Muscle layer of duodenum (tissue), 2 donors: ENCODE measurements at regions not wholly inside any gene's neighbourhood (a gene's known extent, or its start where the extent isn't known, plus 50 kb on each side); places are given as distances from the start of the nearest gene placed in this dataset.
"Not testable (repeated sequence)": the region's sequence is repeated elsewhere in the genome, so short reads cannot be mapped to it uniquely, and the experiment has no call there.

Experiments
- H3K27ac ChIP-seq: one replicate; pipeline ENCODE4 v1.7.0; 2013; ENCODE audit warnings: mild to moderate bottlenecking, low read length
- H3K27me3 ChIP-seq: one replicate; pipeline ENCODE4 v1.7.0; 2013; ENCODE audit warnings: low read depth, mild to moderate bottlenecking, control low read depth, low read length
- H3K36me3 ChIP-seq, 2 donors: one replicate each; pipeline ENCODE4 v1.7.0; 2013; ENCODE audit warnings: low read length in 2 of 2, control low read depth in 1 of 2, mild to moderate bottlenecking in 1 of 2; ENCODE audit not compliant: insufficient read depth in 2 of 2, control insufficient read depth in 1 of 2
- H3K4me1 ChIP-seq, 2 donors: one replicate each; pipeline ENCODE4 v1.7.0; 2013; ENCODE audit warnings: low read length in 2 of 2, mild to moderate bottlenecking in 2 of 2, control low read depth in 1 of 2, moderate library complexity in 1 of 2; ENCODE audit not compliant: insufficient read depth in 2 of 2, control insufficient read depth in 1 of 2
- H3K4me3 ChIP-seq, 2 donors: one replicate each; pipeline ENCODE4 v1.7.0; 2013; ENCODE audit warnings: low read length in 2 of 2, low read depth in 1 of 2, mild to moderate bottlenecking in 1 of 2
- H3K9me3 ChIP-seq, 2 donors: one replicate each; pipeline ENCODE4 v1.7.0; 2013; ENCODE audit warnings: low read length in 2 of 2, control low read depth in 1 of 2, mild to moderate bottlenecking in 1 of 2; ENCODE audit not compliant: control insufficient read depth in 1 of 2
- donor health status: healthy.

GRCh38 chr2:107697385-107697784, 129.3 kb upstream of the RGPD4 start:
- no peak overlapping the region for H3K27ac ChIP-seq
- no peaks in the 10 kb centered on the region for H3K9me3 ChIP-seq
- H3K4me1 ChIP-seq = no peaks in the 10 kb centered on the region
- no peak overlapping the region for H3K4me3 ChIP-seq
- no peaks in the 10 kb centered on the region for H3K36me3 ChIP-seq
- no peaks in the 10 kb centered on the region for H3K27me3 ChIP-seq

- Histone ChIP-seq H3K27me3 (no peaks in the 10 kb centered on the region), H3K4me3 (no peak overlapping the region), H3K9me3 (no peaks in the 10 kb centered on the region), H3K4me1 (no peaks in the 10 kb centered on the region), H3K36me3 (no peaks in the 10 kb centered on the region), H3K27ac (no peak overlapping the region)
Measured at GRCh38 chr2:107698861-107699260, 127.8 kb upstream of the RGPD4 start.

- Histone ChIP-seq H3K27ac (no peak overlapping the region), H3K27me3 (no peaks in the 10 kb centered on the region), H3K36me3 (no peaks in the 10 kb centered on the region), H3K9me3 (no peaks in the 10 kb centered on the region), H3K4me3 (no peak overlapping the region), H3K4me1 (no peaks in the 10 kb centered on the region)
Measured at GRCh38 chr2:107700073-107700472, 126.6 kb upstream of the RGPD4 start.

- no peaks in the 10 kb centered on the region for H3K36me3 ChIP-seq
- no peaks in the 10 kb centered on the region for H3K27me3 ChIP-seq
- no peak overlapping the region for H3K4me3 ChIP-seq
- no peaks in the 10 kb centered on the region for H3K4me1 ChIP-seq
- no peaks in the 10 kb centered on the region for H3K9me3 ChIP-seq
- H3K27ac ChIP-seq = no peak overlapping the region
Measured at GRCh38 chr2:107711941-107712340, 114.8 kb upstream of the RGPD4 start.

- Histone ChIP-seq H3K4me3 (peak overlapping the region; percentile 44 to 46), H3K36me3 (no peaks in the 10 kb centered on the region), H3K9me3 (no peaks in the 10 kb centered on the region), H3K27ac (no peak overlapping the region), H3K27me3 (no peaks in the 10 kb centered on the region), H3K4me1 (no peaks in the 10 kb centered on the region)
Measured at GRCh38 chr2:107712857-107713256, 113.8 kb upstream of the RGPD4 start.

- Histone ChIP-seq H3K9me3 (no peaks in the 10 kb centered on the region), H3K27ac (no peak overlapping the region), H3K36me3 (no peaks in the 10 kb centered on the region), H3K27me3 (no peaks in the 10 kb centered on the region), H3K4me3 (no peak overlapping the region), H3K4me1 (no peaks in the 10 kb centered on the region)
Measured at GRCh38 chr2:107717661-107718060, 109.0 kb upstream of the RGPD4 start.

GRCh38 chr2:107719141-107719540, 107.6 kb upstream of the RGPD4 start:
- Histone ChIP-seq H3K4me3 (no peak overlapping the region), H3K27ac (no peak overlapping the region), H3K4me1 (no peaks in the 10 kb centered on the region), H3K27me3 (no peaks in the 10 kb centered on the region), H3K36me3 (no peaks in the 10 kb centered on the region), H3K9me3 (no peaks in the 10 kb centered on the region)

- no peak overlapping the region for H3K4me3 ChIP-seq
- no peaks in the 10 kb centered on the region for H3K36me3 ChIP-seq
- H3K27ac ChIP-seq = no peak overlapping the region
- H3K4me1 ChIP-seq = no peaks in the 10 kb centered on the region
- H3K27me3 ChIP-seq = no peaks in the 10 kb centered on the region
- H3K9me3 ChIP-seq = no peaks in the 10 kb centered on the region
Measured at GRCh38 chr2:107719836-107720235, 106.9 kb upstream of the RGPD4 start.

GRCh38 chr2:107721178-107721577, 105.5 kb upstream of the RGPD4 start:
- no peaks in the 10 kb centered on the region for H3K9me3 ChIP-seq
- no peak overlapping the region for H3K27ac ChIP-seq
- no peaks in the 10 kb centered on the region for H3K27me3 ChIP-seq
- H3K4me3 ChIP-seq = no peak overlapping the region
- H3K4me1 ChIP-seq = no peaks in the 10 kb centered on the region
- H3K36me3 ChIP-seq = no peaks in the 10 kb centered on the region

- Histone ChIP-seq H3K27ac (no peak overlapping the region), H3K36me3 (no peaks in the 10 kb centered on the region), H3K4me1 (no peaks in the 10 kb centered on the region)
Measured at GRCh38 chr2:107721586-107721985, 105.1 kb upstream of the RGPD4 start.

GRCh38 chr2:107725824-107726223, 100.9 kb upstream of the RGPD4 start:
- not testable (repeated sequence) for H3K36me3 ChIP-seq, H3K27me3 ChIP-seq, H3K4me1 ChIP-seq, H3K4me3 ChIP-seq, H3K9me3 ChIP-seq, H3K27ac ChIP-seq

More at GRCh38 chr2:107721586-107721985, 105.1 kb upstream of the RGPD4 start:
- Histone ChIP-seq H3K4me3 (no peak overlapping the region), H3K27me3 (no peaks in the 10 kb centered on the region), H3K9me3 (no peaks in the 10 kb centered on the region)

GRCh38 chr2:107727318-107727717, 99.4 kb upstream of the RGPD4 start:
- H3K36me3 ChIP-seq = no peaks in the 10 kb centered on the region
- no peak overlapping the region for H3K4me3 ChIP-seq
- H3K4me1 ChIP-seq = no peaks in the 10 kb centered on the region
- H3K27ac ChIP-seq = no peak overlapping the region
- H3K27me3 ChIP-seq = no peaks in the 10 kb centered on the region
- H3K9me3 ChIP-seq = no peaks in the 10 kb centered on the region
